DMS53 treated with DMSO at 0.1 percent for 48 hours (cell line): ENCODE measurements at regions not wholly inside any gene's neighbourhood (a gene's known extent, or its start where the extent isn't known, plus 50 kb on each side); places are given as distances from the start of the nearest gene placed in this dataset.

ENCODE experiments used
- DNase-seq: peaks from one replicate; lab custom pipeline; 2025; ENCODE audit not compliant: unreplicated experiment; lab: John Stamatoyannopoulos, UW

DNA sequence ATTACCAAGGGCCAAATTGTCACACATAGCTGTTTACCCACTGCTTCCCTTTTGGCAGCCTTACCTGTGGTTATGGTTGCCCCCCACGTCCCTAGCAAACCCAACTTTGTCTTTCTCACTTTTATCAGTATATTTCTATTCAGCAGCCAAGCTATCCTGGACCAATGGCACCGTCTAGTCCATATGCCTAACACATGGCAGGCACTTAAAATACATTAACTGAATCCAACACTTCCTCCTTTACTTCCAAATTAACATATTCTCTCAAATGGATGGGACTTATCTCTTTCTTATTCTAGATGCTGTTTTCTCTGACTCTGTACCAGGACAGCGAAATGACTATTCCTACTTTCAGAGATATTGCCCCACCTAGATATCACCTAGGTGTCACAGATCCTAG is 50.9 kb upstream of the SLC44A1 start:
- DNase-seq = no peak

DNA sequence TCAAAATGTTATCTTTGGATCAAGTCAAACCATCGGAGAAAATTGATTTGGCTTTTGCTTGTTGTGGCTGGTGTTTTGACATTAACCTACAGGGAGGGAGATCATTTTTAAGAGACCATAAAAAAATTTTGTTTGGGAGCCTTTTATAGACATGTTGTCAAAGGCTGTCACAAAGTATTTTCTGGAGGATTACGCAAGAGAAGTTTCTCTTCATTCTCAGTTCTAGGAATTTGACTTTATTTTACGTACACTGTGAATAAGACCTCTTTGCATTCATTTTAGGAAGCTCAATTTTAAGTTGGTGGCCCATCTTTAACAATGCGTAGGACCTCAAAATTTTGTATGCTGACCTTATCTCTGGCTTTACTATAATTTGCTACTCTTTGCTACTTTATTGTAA is 50.2 kb upstream of the SLC44A1 start:
- DNase-seq = no peak
